Testis (tissue), 2 donors: ENCODE measurements at regions not wholly inside any gene's neighbourhood (a gene's known extent, or its start where the extent isn't known, plus 50 kb on each side); places are given as distances from the start of the nearest gene placed in this dataset.
A peak's percentile ranks its signal among the peaks of the same experiment; 100 is the strongest.

ENCODE experiments used
- DNase-seq: peaks from one replicate; pipeline ENCODE4 v3.0.0-alpha.2; 2019
- H3K27ac ChIP-seq, 2 donors: fragments of 200-600 bp; sonication (generic); one replicate each; pipeline ENCODE4 v1.5.1; 2019
- H3K27me3 ChIP-seq: fragments of 200-600 bp; sonication (generic); one replicate; pipeline ENCODE4 v1.5.1; 2019
- H3K36me3 ChIP-seq: fragments of 200-600 bp; sonication (generic); one replicate; pipeline ENCODE4 v1.5.1; 2017; ENCODE audit warnings: low read depth; ENCODE audit errors: missing control alignments
- H3K4me1 ChIP-seq: fragments of 200-600 bp; sonication (generic); one replicate; pipeline ENCODE4 v1.5.1; 2019
- H3K4me3 ChIP-seq, 2 donors: fragments of 200-600 bp; sonication (generic); one replicate each; pipeline ENCODE4 v1.5.1; 2017 to 2019
- H3K9me3 ChIP-seq: fragments of 200-600 bp; sonication (generic); one replicate; pipeline ENCODE4 v1.5.1; 2017
- CTCF ChIP-seq, 3 experiments: fragments of 450-650 bp in 2 of 3; fragments of 200-600 bp in 1 of 3; sonication (generic) in 1 of 3; IDR thresholded peaks; one replicate each; pipeline ENCODE4 v1.5.1; 2016 to 2019; ENCODE audit warnings: antibody characterized with exemption in 3 of 3, mild to moderate bottlenecking in 2 of 3, moderate library complexity in 1 of 3
- POLR2A ChIP-seq: fragments of 450-650 bp; IDR thresholded peaks from one replicate; pipeline ENCODE4 v1.6.1; 2017; ENCODE audit warnings: antibody characterized with exemption, mild to moderate bottlenecking, moderate library complexity
- whole genome bisulfite sequencing, 2 donors: methylation state at CpG; one replicate each; pipeline ENCODE4 v1.1.5; 2018; 5-methylcytosine and 5-hydroxymethylcytosine counted together
- intact Hi-C: fragments of 100-400 bp; cut with DNase I; formaldehyde crosslinking; loops from one replicate; pipeline ENCODE4 v1.15.1; 2023; ENCODE audit warnings: low total_unique reads

GRCh38 chr13:88000239-88000638 lies 329.1 kb downstream of the SLITRK5 start:
- H3K9me3 ChIP-seq: no peaks in the 10 kb centered on the region
- H3K4me3 ChIP-seq: no peak overlapping the region
- TF ChIP-seq CTCF (IDR thresholded peaks at IDR 0.05) (no peak), POLR2A (no peak)
- intact Hi-C loops: no loop called here
- H3K4me1 ChIP-seq: no peaks in the 10 kb centered on the region
- H3K36me3 ChIP-seq: no peaks in the 10 kb centered on the region
- no peak for DNase-seq
- no peaks in the 10 kb centered on the region for H3K27me3 ChIP-seq
- H3K27ac ChIP-seq: no peak overlapping the region
- WGBS, 2 donors: 100% methylated on average over 3 of the region's 3 CpGs; no CpG with 5 or more reads in 1 of the 2 donors

GRCh38 chr13:88000787-88001186 lies 329.6 kb downstream of the SLITRK5 start:
- intact Hi-C loops: no loop called here
- no peak for TF ChIP-seq CTCF (IDR thresholded peaks at IDR 0.05)
- H3K27ac ChIP-seq: no peak overlapping the region
- no peaks in the 10 kb centered on the region for H3K36me3 ChIP-seq
- WGBS, 2 donors: 20 to 77% methylated on average over 1 to 2 of the region's 2 CpGs
- no peaks in the 10 kb centered on the region for H3K9me3 ChIP-seq
- no peak for DNase-seq
- no peaks in the 10 kb centered on the region for H3K4me1 ChIP-seq
- H3K27me3 ChIP-seq: no peaks in the 10 kb centered on the region
- no peak overlapping the region for H3K4me3 ChIP-seq

- H3K27ac ChIP-seq: no peak overlapping the region
- H3K4me1 ChIP-seq: no peaks in the 10 kb centered on the region
- WGBS, 2 donors: 91 to 93% methylated on average over 2 of the region's 2 CpGs
- TF ChIP-seq CTCF (IDR thresholded peaks at IDR 0.05) (peak in 1 of 3 experiments; percentile 14), POLR2A (no peak)
- H3K36me3 ChIP-seq: no peaks in the 10 kb centered on the region
- intact Hi-C loops: no loop called here
- no peak for DNase-seq
- H3K9me3 ChIP-seq: no peaks in the 10 kb centered on the region
- H3K27me3 ChIP-seq: no peaks in the 10 kb centered on the region
- no peak overlapping the region for H3K4me3 ChIP-seq
Observed at GRCh38 chr13:88005188-88005587, 334.0 kb downstream of the SLITRK5 start.

- no peaks in the 10 kb centered on the region for H3K36me3 ChIP-seq
- no peaks in the 10 kb centered on the region for H3K9me3 ChIP-seq
- no peak overlapping the region for H3K27ac ChIP-seq
- TF ChIP-seq POLR2A: no peak
- H3K4me1 ChIP-seq: no peaks in the 10 kb centered on the region
- no peak for DNase-seq
- no peaks in the 10 kb centered on the region for H3K27me3 ChIP-seq
- WGBS, 2 donors: 71 to 83% methylated on average over 2 of the region's 2 CpGs
- intact Hi-C loops: no loop called here
- no peak overlapping the region for H3K4me3 ChIP-seq
Observed at GRCh38 chr13:88014527-88014926, 343.4 kb downstream of the SLITRK5 start.

GRCh38 chr13:88022431-88023208 lies 351.4 kb downstream of the SLITRK5 start:
- 73 to 74% methylated on average over 3 of the region's 3 CpGs for WGBS, 2 donors
- intact Hi-C loops: no loop called here

More at GRCh38 chr13:88022431-88023208, 351.4 kb downstream of the SLITRK5 start:
- Histone ChIP-seq H3K4me1 (no peaks in the 10 kb centered on the region), H3K27ac (no peak overlapping the region), H3K9me3 (no peaks in the 10 kb centered on the region), H3K36me3 (no peaks in the 10 kb centered on the region), H3K27me3 (no peaks in the 10 kb centered on the region), H3K4me3 (no peak overlapping the region)
- no peak for DNase-seq
- TF ChIP-seq CTCF (IDR thresholded peaks at IDR 0.05) (no peak), POLR2A (no peak)
